ENCODE measurements at regions not wholly inside any gene's neighbourhood (a gene's known extent, or its start where the extent isn't known, plus 50 kb on each side); places are given as distances from the start of the nearest gene placed in this dataset.

GRCh38 chr5:1748271-1748670 is 51.4 kb downstream of the MRPL36 start:
- intact Hi-C loops (cut with micrococcal nuclease): no loop called here
- H3K27ac Mint-ChIP-seq: no peak overlapping the region
- WGBS (ENCODE audit: insufficient coverage): 89% methylated on average over 5 of the region's 12 CpGs

DNA sequence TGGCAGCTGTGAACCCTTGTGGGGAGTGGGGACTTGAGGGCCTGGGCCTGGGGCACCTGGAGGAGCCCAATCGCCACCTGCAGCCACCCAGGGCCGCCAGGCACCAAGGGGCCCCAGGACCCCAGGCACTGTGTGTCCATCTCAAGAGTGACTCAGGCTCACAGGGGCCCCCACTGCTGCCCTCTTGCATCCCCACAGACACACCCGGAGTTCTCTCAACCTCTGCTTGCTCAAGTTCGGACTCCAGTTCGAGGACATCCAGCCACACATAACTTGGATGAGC is 51.9 kb downstream of the MRPL36 start:
- Histone ChIP-seq H3K9ac (ENCODE audit: insufficient read depth, low read length, poor library complexity, severe bottlenecking) (no peak overlapping the region), H3K79me2 (ENCODE audit: insufficient read depth, low read length) (no peaks in the 10 kb centered on the region), H3K27me3 (ENCODE audit: control insufficient read depth in 2 of 2, insufficient read depth in 2 of 2, low read length in 2 of 2) (no peaks in the 10 kb centered on the region), H3K4me1 (ENCODE audit: control insufficient read depth in 1 of 2, insufficient read depth in 2 of 2, low read length in 2 of 2) (no peaks in the 10 kb centered on the region), H3K9me3 (replicated peaks in 1 of 2; ENCODE audit: control insufficient read depth in 1 of 2, insufficient read depth in 1 of 2, low read length in 2 of 2) (no peaks in the 10 kb centered on the region), H4K20me1 (ENCODE audit: insufficient read depth, low read length) (no peaks in the 10 kb centered on the region), H2AFZ (ENCODE audit: insufficient read depth, low read depth, low read length, poor library complexity, severe bottlenecking) (no peak overlapping the region), H3K36me3 (replicated peaks in 1 of 2; ENCODE audit: control insufficient read depth in 1 of 2, insufficient read depth in 2 of 2, low read length in 2 of 2) (no peaks in the 10 kb centered on the region), H3K4me2 (replicated peaks; ENCODE audit: extremely low read depth, low read length, poor library complexity, severe bottlenecking) (no peak overlapping the region), H3K4me3 (replicated peaks in 1 of 3; ENCODE audit: low read depth in 2 of 3, low read length in 3 of 3) (no peak overlapping the region), H3K27ac (ENCODE audit: low read depth in 1 of 2, low read length in 2 of 2) (no peak overlapping the region)
- TF ChIP-seq CTCF (IDR thresholded peaks at IDR 0.05): no peak
- Mint-ChIP-seq H3K27me3 (ENCODE audit: low read depth in 3 of 3) (peaks cover 2 to 7% (median 2%) of the 10 kb centered on the region in 3 donors), H3K9me3 (peaks cover 0 to 2% (median 0%) of the 10 kb centered on the region in 7 donors), H3K4me1 (no peaks in the 10 kb centered on the region), H3K4me3 (no peak overlapping the region), H3K27ac (no peak overlapping the region), H3K36me3 (no peaks in the 10 kb centered on the region)
- no peak for DNase-seq
- intact Hi-C loops (cut with micrococcal nuclease): no loop called here
- WGBS (ENCODE audit: insufficient coverage): 87% methylated on average over 5 of the region's 5 CpGs

More at GRCh38 chr5:1748271-1748670, 51.4 kb downstream of the MRPL36 start:
- H3K4me3 Mint-ChIP-seq: no peak overlapping the region
- Histone ChIP-seq H3K4me1 (ENCODE audit: control insufficient read depth in 1 of 2, insufficient read depth in 2 of 2, low read length in 2 of 2) (no peaks in the 10 kb centered on the region), H4K20me1 (ENCODE audit: insufficient read depth, low read length) (no peaks in the 10 kb centered on the region), H2AFZ (ENCODE audit: insufficient read depth, low read depth, low read length, poor library complexity, severe bottlenecking) (no peak overlapping the region), H3K27ac (ENCODE audit: low read depth in 1 of 2, low read length in 2 of 2) (no peak overlapping the region), H3K36me3 (replicated peaks in 1 of 2; ENCODE audit: control insufficient read depth in 1 of 2, insufficient read depth in 2 of 2, low read length in 2 of 2) (no peaks in the 10 kb centered on the region), H3K79me2 (ENCODE audit: insufficient read depth, low read length) (no peaks in the 10 kb centered on the region), H3K27me3 (ENCODE audit: control insufficient read depth in 2 of 2, insufficient read depth in 2 of 2, low read length in 2 of 2) (no peaks in the 10 kb centered on the region), H3K9ac (ENCODE audit: insufficient read depth, low read length, poor library complexity, severe bottlenecking) (no peak overlapping the region), H3K9me3 (replicated peaks in 1 of 2; ENCODE audit: control insufficient read depth in 1 of 2, insufficient read depth in 1 of 2, low read length in 2 of 2) (no peaks in the 10 kb centered on the region), H3K4me3 (replicated peaks in 1 of 3; ENCODE audit: low read depth in 2 of 3, low read length in 3 of 3) (no peak overlapping the region), H3K4me2 (replicated peaks; ENCODE audit: extremely low read depth, low read length, poor library complexity, severe bottlenecking) (no peak overlapping the region)
- H3K36me3 Mint-ChIP-seq: no peaks in the 10 kb centered on the region
- TF ChIP-seq CTCF (IDR thresholded peaks at IDR 0.05): no peak
- H3K27me3 Mint-ChIP-seq (ENCODE audit: low read depth in 3 of 3): peaks cover 2 to 7% (median 2%) of the 10 kb centered on the region in 3 donors
- no peaks in the 10 kb centered on the region for H3K4me1 Mint-ChIP-seq
- H3K9me3 Mint-ChIP-seq: peaks cover 0 to 2% (median 0%) of the 10 kb centered on the region in 7 donors
- DNase-seq: no peak

Data from CD14-positive monocyte (primary cell).